WTC11 (cell line): ENCODE measurements at regions not wholly inside any gene's neighbourhood (a gene's known extent, or its start where the extent isn't known, plus 50 kb on each side); places are given as distances from the start of the nearest gene placed in this dataset.

Experiments used
- ATAC-seq: fragments of 200-7000 bp; cut with Tn5 transposase; 2 replicates; pipeline ENCODE4 v1.10.0; 2021; ENCODE audit warnings: mild to moderate bottlenecking, moderate library complexity
- CTCF ChIA-PET: fragments of 300-600 bp; sonication (Branson Sonifier 250); formaldehyde crosslinking; loops from one replicate; lab custom pipeline; 2021; ENCODE audit warnings: antibody characterized with exemption; lab: Charles Lee
- POLR2A ChIA-PET: fragments of 350-600 bp; sonication (Branson Sonifier 250); formaldehyde crosslinking; loops from one replicate; lab custom pipeline; 2021; ENCODE audit warnings: antibody characterized with exemption; lab: Charles Lee
- DNase-seq: peaks from one replicate; pipeline ENCODE4 v3.0.0; 2021; ENCODE audit warnings: low spot score
- H3K27ac Mint-ChIP-seq: 2 replicates; pipeline ENCODE4 v1.8.0; 2021; ENCODE audit warnings: mixed read lengths
- H3K27me3 Mint-ChIP-seq: 2 replicates; pipeline ENCODE4 v1.8.0; 2021; ENCODE audit warnings: low read depth, mild to moderate bottlenecking, moderate library complexity, mixed read lengths
- H3K36me3 Mint-ChIP-seq: 2 replicates; pipeline ENCODE4 v1.8.0; 2021; ENCODE audit warnings: mixed read lengths
- H3K4me1 Mint-ChIP-seq: 2 replicates; pipeline ENCODE4 v1.8.0; 2022; ENCODE audit warnings: mixed read lengths
- H3K4me3 Mint-ChIP-seq: 2 replicates; pipeline ENCODE4 v1.8.0; 2021; ENCODE audit warnings: mild to moderate bottlenecking, moderate library complexity, mixed read lengths
- H3K9me3 Mint-ChIP-seq: 2 replicates; pipeline ENCODE4 v1.8.0; 2021; ENCODE audit warnings: mixed read lengths
- ATF1 ChIP-seq: sonication (generic); formaldehyde crosslinking; IDR thresholded peaks from 2 replicates; pipeline ENCODE4 v1.8.1; 2023; ENCODE audit warnings: mild to moderate bottlenecking, moderate library complexity, missing genetic modification reagents
- ATF3 ChIP-seq: sonication (generic); formaldehyde crosslinking; conservative IDR thresholded peaks from 2 replicates; pipeline ENCODE4 v1.8.1; 2022; ENCODE audit warnings: mild to moderate bottlenecking, missing genetic modification reagents
- CBFB ChIP-seq: sonication (generic); formaldehyde crosslinking; IDR thresholded peaks from 2 replicates; pipeline ENCODE4 v1.8.1; 2022; ENCODE audit warnings: mild to moderate bottlenecking, low read depth, missing genetic modification reagents
- CREM ChIP-seq: sonication (generic); formaldehyde crosslinking; IDR thresholded peaks from 2 replicates; pipeline ENCODE4 v1.8.1; 2022; ENCODE audit warnings: mild to moderate bottlenecking, missing genetic modification reagents, moderate library complexity
- ELF4 ChIP-seq: sonication (generic); formaldehyde crosslinking; IDR thresholded peaks from 2 replicates; pipeline ENCODE4 v1.8.1; 2022; ENCODE audit warnings: low read depth, mild to moderate bottlenecking, moderate library complexity, missing genetic modification reagents
- EMX1 ChIP-seq: fragments of 250-450 bp; sonication (Bioruptor Pico); IDR thresholded peaks from 2 replicates; pipeline ENCODE4 v1.8.0; 2021; ENCODE audit warnings: mild to moderate bottlenecking
- FOXJ3 ChIP-seq: sonication (generic); formaldehyde crosslinking; IDR thresholded peaks from 2 replicates; pipeline ENCODE4 v1.9.0; 2021; ENCODE audit warnings: missing genetic modification reagents, mild to moderate bottlenecking, borderline replicate concordance
- FOXK1 ChIP-seq: sonication (generic); formaldehyde crosslinking; IDR thresholded peaks from 2 replicates; pipeline ENCODE4 v1.8.0; 2022; ENCODE audit warnings: mild to moderate bottlenecking, moderate library complexity, missing genetic modification reagents
- GABPB1 ChIP-seq: sonication (generic); formaldehyde crosslinking; IDR thresholded peaks from 2 replicates; pipeline ENCODE4 v1.8.1; 2023; ENCODE audit warnings: mild to moderate bottlenecking, missing genetic modification reagents
- IRF1 ChIP-seq: sonication (generic); formaldehyde crosslinking; IDR thresholded peaks from 2 replicates; pipeline ENCODE4 v1.8.0; 2023; ENCODE audit warnings: missing genetic modification reagents
- IRF2 ChIP-seq: sonication (generic); formaldehyde crosslinking; IDR thresholded peaks from 2 replicates; pipeline ENCODE4 v1.8.0; 2022; ENCODE audit warnings: low read depth, missing genetic modification reagents, borderline replicate concordance
- NR1H2 ChIP-seq: sonication (generic); formaldehyde crosslinking; IDR thresholded peaks from 2 replicates; pipeline ENCODE4 v1.9.0; 2021; ENCODE audit warnings: mild to moderate bottlenecking, moderate library complexity, missing genetic modification reagents
- NR3C1 ChIP-seq: sonication (generic); formaldehyde crosslinking; conservative IDR thresholded peaks from 2 replicates; pipeline ENCODE4 v1.8.1; 2023; ENCODE audit warnings: low read depth, mild to moderate bottlenecking, missing genetic modification reagents
- SMAD3 ChIP-seq: sonication (generic); formaldehyde crosslinking; IDR thresholded peaks from 2 replicates; pipeline ENCODE4 v1.8.0; 2022; ENCODE audit warnings: missing genetic modification reagents, mild to moderate bottlenecking, borderline replicate concordance
- TEAD1 ChIP-seq: sonication (generic); formaldehyde crosslinking; IDR thresholded peaks from 2 replicates; pipeline ENCODE4 v1.8.0; 2022; ENCODE audit warnings: mild to moderate bottlenecking, missing genetic modification reagents
- ZNF121 ChIP-seq: sonication (generic); formaldehyde crosslinking; IDR thresholded peaks from 2 replicates; pipeline ENCODE4 v1.8.0; 2023; ENCODE audit warnings: missing genetic modification reagents
- ZNF232 ChIP-seq: sonication (generic); formaldehyde crosslinking; IDR thresholded peaks from 2 replicates; pipeline ENCODE4 v1.8.0; 2022; ENCODE audit warnings: mild to moderate bottlenecking, missing genetic modification reagents
- ZNF423 ChIP-seq: fragments of 250-450 bp; sonication (Bioruptor Pico); IDR thresholded peaks from 2 replicates; pipeline ENCODE4 v2.1.2; 2022; ENCODE audit warnings: mild to moderate bottlenecking, moderate library complexity
- ZNF671 ChIP-seq: fragments of 250-450 bp; sonication (Bioruptor Pico); IDR thresholded peaks from 2 replicates; pipeline ENCODE4 v1.8.0; 2021; ENCODE audit warnings: mild to moderate bottlenecking
- TF ChIP-seq, protein P1 (sequence below): sonication (generic); formaldehyde crosslinking; IDR thresholded peaks from 2 replicates; pipeline ENCODE4 v1.8.0; 2022; ENCODE audit warnings: mild to moderate bottlenecking, missing genetic modification reagents
- TF ChIP-seq, protein P2 (sequence below): sonication (generic); formaldehyde crosslinking; IDR thresholded peaks from 2 replicates; pipeline ENCODE4 v1.8.0; 2023; ENCODE audit warnings: mild to moderate bottlenecking, missing genetic modification reagents

DNA sequence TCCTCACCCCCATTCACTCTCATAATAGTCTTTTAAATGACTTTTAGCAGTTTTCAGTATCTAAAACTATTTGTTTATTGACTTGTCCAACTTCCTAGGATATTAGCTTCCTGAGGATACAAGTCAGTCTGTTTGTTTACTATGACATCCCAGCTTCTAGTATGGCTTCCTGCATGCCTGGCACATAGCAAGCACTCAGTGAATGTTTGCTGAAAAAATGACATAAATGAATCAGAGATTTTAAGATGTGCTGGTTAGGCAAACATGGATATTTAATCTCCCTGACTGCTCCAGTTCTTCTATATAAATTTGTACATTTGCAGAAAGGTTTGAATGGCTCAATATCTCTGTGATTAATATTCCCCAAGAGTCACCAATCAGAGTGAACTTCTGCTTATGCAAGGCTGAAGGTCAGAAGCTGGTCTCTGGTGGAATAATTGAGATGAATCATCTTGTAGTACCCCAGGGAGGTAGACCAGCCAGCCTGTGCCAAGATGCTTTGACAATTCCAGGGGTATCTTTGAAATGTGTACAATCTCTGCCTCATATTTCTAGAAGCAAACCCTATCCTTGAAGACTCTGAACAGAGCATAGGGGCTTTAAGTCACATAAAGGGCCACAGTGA is 219.0 kb upstream of the LMCD1 start:
- ChIA-PET POLR2A (interaction anchor here (0.6 kb wide), 1 partner anchor 42 kb away, joined by 3 read pairs; no protein-coding TSS in a partner anchor), CTCF (interaction anchor here (1.1 kb wide), 1 partner anchor 20 kb away, joined by 3 read pairs; no protein-coding TSS in a partner anchor)
- no peaks in the 10 kb centered on the region for H3K36me3 Mint-ChIP-seq
- no peak overlapping the region for H3K27ac Mint-ChIP-seq
- no peak overlapping the region for H3K4me3 Mint-ChIP-seq
- peaks cover 7% of the 10 kb centered on the region; the same call in 1 of the 2 replicates for H3K9me3 Mint-ChIP-seq
- peaks cover 48% of the 10 kb centered on the region for H3K4me1 Mint-ChIP-seq
- H3K27me3 Mint-ChIP-seq, result no peaks in the 10 kb centered on the region
- no peak for TF ChIP-seq TEAD1
- ATAC-seq (no peak), DNase-seq (no peak)

- H3K4me1 Mint-ChIP-seq, result peaks cover 42% of the 10 kb centered on the region
- no peaks in the 10 kb centered on the region for H3K36me3 Mint-ChIP-seq
- ATAC-seq (no peak), DNase-seq (no peak)
- ChIA-PET CTCF (no interaction called here), POLR2A (no interaction called here)
- TF ChIP-seq, protein P1, sequence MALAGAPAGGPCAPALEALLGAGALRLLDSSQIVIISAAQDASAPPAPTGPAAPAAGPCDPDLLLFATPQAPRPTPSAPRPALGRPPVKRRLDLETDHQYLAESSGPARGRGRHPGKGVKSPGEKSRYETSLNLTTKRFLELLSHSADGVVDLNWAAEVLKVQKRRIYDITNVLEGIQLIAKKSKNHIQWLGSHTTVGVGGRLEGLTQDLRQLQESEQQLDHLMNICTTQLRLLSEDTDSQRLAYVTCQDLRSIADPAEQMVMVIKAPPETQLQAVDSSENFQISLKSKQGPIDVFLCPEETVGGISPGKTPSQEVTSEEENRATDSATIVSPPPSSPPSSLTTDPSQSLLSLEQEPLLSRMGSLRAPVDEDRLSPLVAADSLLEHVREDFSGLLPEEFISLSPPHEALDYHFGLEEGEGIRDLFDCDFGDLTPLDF (CRISPR knock-in tag), result no peak
- no peak for TF ChIP-seq ZNF423 (CRISPR knock-in tag)
- TF ChIP-seq ATF1, result no peak
- TF ChIP-seq GABPB1 (CRISPR knock-in tag), result no peak
- TF ChIP-seq ZNF121 (CRISPR knock-in tag), result no peak
- TF ChIP-seq EMX1 (CRISPR knock-in tag), result no peak
- no peak for TF ChIP-seq FOXJ3
- TF ChIP-seq NR1H2, result no peak
- no peak for TF ChIP-seq SMAD3 (CRISPR knock-in tag)
- no peak for TF ChIP-seq ZNF232 (CRISPR knock-in tag)
- TF ChIP-seq ZNF671 (CRISPR knock-in tag), result no peak
- TF ChIP-seq NR3C1 (CRISPR knock-in tag), result no peak
- TF ChIP-seq CBFB (CRISPR knock-in tag), result no peak
- TF ChIP-seq IRF2, result no peak
- TF ChIP-seq, protein P2, sequence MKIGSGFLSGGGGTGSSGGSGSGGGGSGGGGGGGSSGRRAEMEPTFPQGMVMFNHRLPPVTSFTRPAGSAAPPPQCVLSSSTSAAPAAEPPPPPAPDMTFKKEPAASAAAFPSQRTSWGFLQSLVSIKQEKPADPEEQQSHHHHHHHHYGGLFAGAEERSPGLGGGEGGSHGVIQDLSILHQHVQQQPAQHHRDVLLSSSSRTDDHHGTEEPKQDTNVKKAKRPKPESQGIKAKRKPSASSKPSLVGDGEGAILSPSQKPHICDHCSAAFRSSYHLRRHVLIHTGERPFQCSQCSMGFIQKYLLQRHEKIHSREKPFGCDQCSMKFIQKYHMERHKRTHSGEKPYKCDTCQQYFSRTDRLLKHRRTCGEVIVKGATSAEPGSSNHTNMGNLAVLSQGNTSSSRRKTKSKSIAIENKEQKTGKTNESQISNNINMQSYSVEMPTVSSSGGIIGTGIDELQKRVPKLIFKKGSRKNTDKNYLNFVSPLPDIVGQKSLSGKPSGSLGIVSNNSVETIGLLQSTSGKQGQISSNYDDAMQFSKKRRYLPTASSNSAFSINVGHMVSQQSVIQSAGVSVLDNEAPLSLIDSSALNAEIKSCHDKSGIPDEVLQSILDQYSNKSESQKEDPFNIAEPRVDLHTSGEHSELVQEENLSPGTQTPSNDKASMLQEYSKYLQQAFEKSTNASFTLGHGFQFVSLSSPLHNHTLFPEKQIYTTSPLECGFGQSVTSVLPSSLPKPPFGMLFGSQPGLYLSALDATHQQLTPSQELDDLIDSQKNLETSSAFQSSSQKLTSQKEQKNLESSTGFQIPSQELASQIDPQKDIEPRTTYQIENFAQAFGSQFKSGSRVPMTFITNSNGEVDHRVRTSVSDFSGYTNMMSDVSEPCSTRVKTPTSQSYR, result no peak
- TF ChIP-seq ATF3 (CRISPR knock-in tag), result no peak
- no peak for TF ChIP-seq CREM (CRISPR knock-in tag)
- no peak for TF ChIP-seq FOXK1 (CRISPR knock-in tag)
- TF ChIP-seq ELF4 (CRISPR knock-in tag), result no peak
- TF ChIP-seq IRF1 (CRISPR knock-in tag), result no peak
- H3K27ac Mint-ChIP-seq, result no peak overlapping the region
- no peaks in the 10 kb centered on the region for H3K27me3 Mint-ChIP-seq
- H3K4me3 Mint-ChIP-seq, result no peak overlapping the region
- peaks cover 8% of the 10 kb centered on the region for H3K9me3 Mint-ChIP-seq
Observed at GRCh38 chr3:8283193-8283592, 218.4 kb upstream of the LMCD1 start.
